Memory B cell (primary cell): ENCODE measurements at regions not wholly inside any gene's neighbourhood (a gene's known extent, or its start where the extent isn't known, plus 50 kb on each side); places are given as distances from the start of the nearest gene placed in this dataset.

Source experiments
- ATAC-seq: fragments of 150-1000 bp; cut with Tn5 transposase; 2 replicates; pipeline ENCODE4 v1.10.0; 2021; ENCODE audit warnings: low read depth, mild to moderate bottlenecking, moderate library complexity
- DNase-seq, 2 donors: peaks; one replicate each; pipeline ENCODE4 v3.0.0; 2022; ENCODE audit warnings: low spot score in 2 of 2
- H3K27ac Mint-ChIP-seq: one replicate; pipeline ENCODE4 v1.8.0; 2022; ENCODE audit warnings: mild to moderate bottlenecking, moderate library complexity, mixed read lengths
- H3K27me3 Mint-ChIP-seq: one replicate; pipeline ENCODE4 v1.8.0; 2022; ENCODE audit warnings: mixed read lengths
- H3K36me3 Mint-ChIP-seq: one replicate; pipeline ENCODE4 v1.8.0; 2022; ENCODE audit warnings: mild to moderate bottlenecking, mixed read lengths
- H3K4me1 Mint-ChIP-seq: one replicate; pipeline ENCODE4 v1.8.0; 2022; ENCODE audit warnings: mixed read lengths
- H3K4me3 Mint-ChIP-seq: one replicate; pipeline ENCODE4 v1.8.0; 2022; ENCODE audit warnings: mild to moderate bottlenecking, moderate library complexity, mixed read lengths
- H3K9me3 Mint-ChIP-seq: one replicate; pipeline ENCODE4 v1.8.0; 2022; ENCODE audit warnings: mixed read lengths

- Mint-ChIP-seq H3K27ac (no peak overlapping the region), H3K9me3 (peaks cover 2% of the 10 kb centered on the region), H3K4me1 (no peaks in the 10 kb centered on the region), H3K27me3 (no peaks in the 10 kb centered on the region), H3K36me3 (no peaks in the 10 kb centered on the region), H3K4me3 (no peak overlapping the region)
- ATAC-seq = no peak
- DNase-seq = no peak
These were observed 1379.8 kb downstream of the MAT2B start for GRCh38 chr5:164885179-164885578.

GRCh38 chr5:164893071-164893470 lies 1387.7 kb downstream of the MAT2B start:
- DNase-seq (no peak), ATAC-seq (no peak)
- no peak overlapping the region for H3K27ac Mint-ChIP-seq
- no peaks in the 10 kb centered on the region for H3K27me3 Mint-ChIP-seq
- H3K4me3 Mint-ChIP-seq = no peak overlapping the region
- no peaks in the 10 kb centered on the region for H3K36me3 Mint-ChIP-seq
- H3K4me1 Mint-ChIP-seq = no peaks in the 10 kb centered on the region
- H3K9me3 Mint-ChIP-seq = peaks cover 2% of the 10 kb centered on the region

DNA sequence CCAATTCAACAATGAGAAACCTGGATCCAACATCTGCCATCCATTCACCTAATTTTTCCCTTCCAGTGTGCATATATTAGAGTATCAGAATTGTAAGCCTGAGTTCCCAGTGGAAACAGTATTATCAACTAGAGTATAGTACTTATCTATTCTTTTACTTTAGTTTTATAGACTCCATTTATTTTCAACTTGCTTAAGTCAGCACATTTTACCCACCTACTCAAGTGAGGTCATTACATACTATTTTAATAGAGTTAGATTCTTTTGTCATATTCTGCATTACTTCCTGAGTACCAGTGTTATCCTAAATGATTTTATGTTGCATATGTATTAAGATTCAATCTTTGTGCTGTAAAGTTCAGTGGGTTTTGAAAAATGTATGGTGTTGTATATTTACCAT lies 1393.3 kb downstream of the MAT2B start:
- ATAC-seq = no peak

DNA sequence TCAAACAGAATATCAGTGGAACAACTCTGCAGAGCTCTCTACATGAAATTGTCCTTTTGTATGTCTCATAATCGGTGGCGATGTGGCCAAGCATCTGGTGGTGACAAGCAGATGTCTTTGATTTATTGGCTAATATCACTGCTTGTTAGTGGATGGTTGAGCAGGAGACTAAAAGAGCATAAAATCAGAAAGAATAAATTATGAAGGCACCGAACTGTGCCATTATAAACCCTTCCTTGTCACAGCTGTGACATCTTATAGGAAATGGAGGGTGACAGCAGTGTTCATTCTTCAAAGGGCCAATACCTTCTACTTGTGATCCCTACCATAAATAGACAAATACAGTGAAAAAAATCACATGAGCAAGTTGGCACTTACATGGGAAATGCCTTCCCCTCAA lies 1404.3 kb downstream of the MAT2B start:
- Mint-ChIP-seq H3K4me3 (no peak overlapping the region), H3K4me1 (no peaks in the 10 kb centered on the region), H3K27ac (no peak overlapping the region), H3K36me3 (no peaks in the 10 kb centered on the region), H3K27me3 (no peaks in the 10 kb centered on the region), H3K9me3 (peaks cover 2% of the 10 kb centered on the region)
- DNase-seq = no peak
- no peak for ATAC-seq

More for the DNA sequence above, 1393.3 kb downstream of the MAT2B start:
- no peaks in the 10 kb centered on the region for H3K27me3 Mint-ChIP-seq
- no peaks in the 10 kb centered on the region for H3K9me3 Mint-ChIP-seq
- no peaks in the 10 kb centered on the region for H3K36me3 Mint-ChIP-seq
- no peak overlapping the region for H3K27ac Mint-ChIP-seq
- no peak overlapping the region for H3K4me3 Mint-ChIP-seq
- no peaks in the 10 kb centered on the region for H3K4me1 Mint-ChIP-seq
- DNase-seq = no peak

DNA sequence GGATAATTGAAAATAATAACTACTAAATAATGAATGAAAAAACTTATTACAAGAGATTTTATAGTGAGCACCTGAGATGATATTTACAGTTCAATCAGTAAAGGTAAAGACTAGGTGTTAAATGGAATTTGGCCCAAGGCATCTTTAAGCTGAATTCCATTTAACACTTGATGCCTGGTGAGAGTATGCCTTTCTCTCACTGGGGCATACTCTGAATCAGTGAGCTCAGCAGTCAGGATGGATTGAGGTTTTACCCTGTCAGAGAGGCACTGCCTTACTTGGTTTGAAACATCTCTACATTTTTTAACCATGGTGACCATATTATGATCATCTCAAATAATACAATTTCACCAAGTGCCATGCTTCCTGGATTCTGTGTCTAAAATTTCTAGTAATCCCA lies 1416.3 kb downstream of the MAT2B start:
- Mint-ChIP-seq H3K27ac (no peak overlapping the region), H3K4me3 (no peak overlapping the region), H3K36me3 (no peaks in the 10 kb centered on the region), H3K4me1 (no peaks in the 10 kb centered on the region), H3K9me3 (peaks cover 17% of the 10 kb centered on the region), H3K27me3 (no peaks in the 10 kb centered on the region)
- ATAC-seq (no peak), DNase-seq (no peak)

DNA sequence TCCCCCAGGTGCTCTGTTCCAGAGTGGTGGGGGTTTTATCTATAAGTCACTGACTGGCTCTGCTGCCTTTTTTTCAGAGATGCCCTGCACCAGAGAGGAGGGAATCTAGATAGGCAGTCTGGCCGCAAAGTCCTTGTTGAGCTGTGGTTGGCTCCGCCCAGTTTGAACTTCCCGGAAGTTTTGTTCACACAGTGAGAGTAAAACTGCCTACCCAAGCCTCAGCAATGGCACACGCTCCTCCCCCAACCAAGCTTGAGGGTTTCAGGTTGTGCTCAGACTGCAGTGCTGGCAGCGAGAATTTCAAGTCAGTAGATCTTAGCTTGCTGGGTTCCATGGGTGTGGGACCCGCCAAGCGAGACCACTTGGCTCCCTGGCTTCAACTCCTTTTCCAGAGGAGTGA lies 1428.6 kb downstream of the MAT2B start:
- Mint-ChIP-seq H3K4me3 (no peak overlapping the region), H3K9me3 (peaks cover 14% of the 10 kb centered on the region), H3K27ac (no peak overlapping the region), H3K4me1 (no peaks in the 10 kb centered on the region), H3K27me3 (no peaks in the 10 kb centered on the region), H3K36me3 (no peaks in the 10 kb centered on the region)
- DNase-seq (no peak), ATAC-seq (no peak)

GRCh38 chr5:164934561-164934960 lies 1429.1 kb downstream of the MAT2B start:
- no peak for ATAC-seq
- no peak overlapping the region for H3K4me3 Mint-ChIP-seq
- H3K9me3 Mint-ChIP-seq = peaks cover 14% of the 10 kb centered on the region
- no peaks in the 10 kb centered on the region for H3K4me1 Mint-ChIP-seq
- no peaks in the 10 kb centered on the region for H3K27me3 Mint-ChIP-seq
- no peak for DNase-seq
- no peak overlapping the region for H3K27ac Mint-ChIP-seq
- no peaks in the 10 kb centered on the region for H3K36me3 Mint-ChIP-seq

DNA sequence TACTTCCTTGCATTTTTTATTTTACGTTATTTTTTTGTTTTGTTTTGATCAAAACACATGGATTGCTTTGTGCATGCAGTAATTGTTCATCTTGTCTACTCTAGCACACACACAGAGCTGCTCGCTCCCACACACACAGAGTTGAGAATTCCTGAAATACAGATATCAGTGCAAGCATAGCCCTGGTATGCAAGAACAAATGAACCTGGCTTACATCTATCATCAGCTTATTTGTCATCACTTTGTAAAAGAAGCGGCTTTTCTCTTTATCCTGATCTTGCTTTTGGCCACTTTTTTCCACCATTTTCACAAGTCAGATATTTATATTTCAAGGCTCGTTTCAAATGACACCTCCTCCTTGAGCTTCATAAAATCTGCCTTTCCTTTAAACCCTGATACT lies 1435.7 kb downstream of the MAT2B start:
- ATAC-seq = no peak
- no peak overlapping the region for H3K4me3 Mint-ChIP-seq
- H3K36me3 Mint-ChIP-seq = no peaks in the 10 kb centered on the region
- peaks cover 8% of the 10 kb centered on the region for H3K9me3 Mint-ChIP-seq
- no peaks in the 10 kb centered on the region for H3K4me1 Mint-ChIP-seq
- no peaks in the 10 kb centered on the region for H3K27me3 Mint-ChIP-seq
- DNase-seq = no peak
- no peak overlapping the region for H3K27ac Mint-ChIP-seq

- Mint-ChIP-seq H3K27me3 (no peaks in the 10 kb centered on the region), H3K27ac (no peak overlapping the region), H3K4me3 (no peak overlapping the region)
These were observed 1445.5 kb downstream of the MAT2B start for GRCh38 chr5:164950927-164951326.

GRCh38 chr5:164951570-164951969 lies 1446.2 kb downstream of the MAT2B start:
- ATAC-seq (no peak), DNase-seq (no peak)
- Mint-ChIP-seq H3K4me1 (no peaks in the 10 kb centered on the region), H3K27ac (no peak overlapping the region), H3K4me3 (no peak overlapping the region), H3K27me3 (no peaks in the 10 kb centered on the region), H3K36me3 (no peaks in the 10 kb centered on the region), H3K9me3 (peaks cover 3% of the 10 kb centered on the region)

More at GRCh38 chr5:164950927-164951326, 1445.5 kb downstream of the MAT2B start:
- Mint-ChIP-seq H3K9me3 (peaks cover 3% of the 10 kb centered on the region), H3K36me3 (no peaks in the 10 kb centered on the region), H3K4me1 (no peaks in the 10 kb centered on the region)
- no peak for DNase-seq
- no peak for ATAC-seq

DNA sequence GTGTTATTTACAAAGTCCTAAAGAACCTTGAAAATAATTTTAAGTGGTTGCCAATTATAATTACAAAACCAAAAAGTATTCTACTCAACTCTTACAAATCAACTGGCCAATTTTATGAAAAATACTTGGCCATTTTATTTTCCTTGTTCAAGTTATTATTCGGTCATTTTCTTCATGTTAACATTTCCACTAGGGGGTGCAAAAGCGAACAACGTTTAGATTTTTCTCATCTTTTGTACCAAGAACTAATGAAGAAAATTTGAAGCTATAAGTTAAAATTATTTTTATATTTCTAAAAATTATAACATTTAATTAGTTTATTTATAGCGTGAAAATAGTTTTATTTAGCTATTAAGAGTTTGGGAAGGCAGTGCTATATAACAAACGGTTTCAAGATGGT lies 1453.3 kb downstream of the MAT2B start:
- DNase-seq = no peak
- Mint-ChIP-seq H3K27ac (no peak overlapping the region), H3K9me3 (peaks cover 3% of the 10 kb centered on the region), H3K4me1 (no peaks in the 10 kb centered on the region), H3K4me3 (no peak overlapping the region), H3K36me3 (no peaks in the 10 kb centered on the region), H3K27me3 (no peaks in the 10 kb centered on the region)
- no peak for ATAC-seq

GRCh38 chr5:164959761-164960160 lies 1454.3 kb downstream of the MAT2B start:
- ATAC-seq (no peak), DNase-seq (no peak)
- no peak overlapping the region for H3K4me3 Mint-ChIP-seq
- no peaks in the 10 kb centered on the region for H3K4me1 Mint-ChIP-seq
- peaks cover 2% of the 10 kb centered on the region for H3K9me3 Mint-ChIP-seq
- H3K27me3 Mint-ChIP-seq = no peaks in the 10 kb centered on the region
- H3K27ac Mint-ChIP-seq = no peak overlapping the region
- no peaks in the 10 kb centered on the region for H3K36me3 Mint-ChIP-seq

DNA sequence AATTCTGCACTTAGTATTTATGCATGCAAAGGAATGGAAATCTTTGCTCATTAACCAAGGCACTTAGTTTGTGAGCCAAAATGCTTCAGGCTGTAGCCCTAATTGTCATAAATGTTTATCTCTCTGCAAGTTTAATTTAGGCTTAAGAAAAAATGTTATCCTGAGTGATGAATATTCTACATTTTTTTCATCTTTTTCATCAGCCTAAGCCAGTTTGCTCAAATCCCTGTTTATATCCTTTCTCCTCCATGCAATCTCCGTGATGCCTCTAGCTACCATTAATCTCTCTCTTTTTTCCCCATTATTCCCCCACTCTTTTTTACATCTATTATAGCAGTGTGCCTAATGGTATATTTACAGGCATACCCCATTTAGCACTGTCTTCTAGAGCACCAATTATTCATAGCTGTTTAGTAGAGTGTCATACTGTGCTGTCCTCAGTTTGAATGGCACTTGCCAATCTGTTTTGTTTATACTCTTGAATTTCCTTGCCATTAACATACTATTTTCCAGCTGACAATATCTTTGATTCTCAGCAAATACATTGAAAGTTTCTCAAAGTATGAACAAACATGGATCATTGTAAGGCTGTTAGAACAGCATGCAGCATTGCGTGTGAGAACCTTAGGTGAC lies 1457.0 kb downstream of the MAT2B start:
- H3K4me3 Mint-ChIP-seq = no peak overlapping the region
- no peaks in the 10 kb centered on the region for H3K36me3 Mint-ChIP-seq
- DNase-seq = no peak
- H3K27me3 Mint-ChIP-seq = no peaks in the 10 kb centered on the region
- no peak overlapping the region for H3K27ac Mint-ChIP-seq
- no peaks in the 10 kb centered on the region for H3K4me1 Mint-ChIP-seq
- no peak for ATAC-seq
- H3K9me3 Mint-ChIP-seq = peaks cover 2% of the 10 kb centered on the region

DNA sequence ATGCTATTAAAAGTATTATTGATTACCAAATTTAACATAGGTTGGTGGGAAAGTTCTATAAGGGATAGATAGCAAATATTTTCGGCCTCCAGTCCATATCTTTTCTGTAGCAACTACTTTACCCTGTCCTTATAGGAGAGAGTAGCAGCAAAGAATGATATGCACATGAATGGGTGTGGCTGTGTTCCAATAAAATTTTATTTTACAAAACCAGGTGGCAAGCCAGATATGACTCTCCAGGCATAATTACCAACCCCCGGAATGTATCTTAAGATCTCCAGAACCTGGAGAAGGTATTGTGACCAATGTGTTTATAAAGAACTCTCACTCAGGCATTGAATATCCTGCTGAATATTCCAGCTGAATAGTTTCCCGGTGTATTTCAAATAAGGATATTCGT lies 1461.2 kb downstream of the MAT2B start:
- Mint-ChIP-seq H3K36me3 (no peaks in the 10 kb centered on the region), H3K4me3 (no peak overlapping the region), H3K27ac (no peak overlapping the region), H3K4me1 (no peaks in the 10 kb centered on the region), H3K9me3 (no peaks in the 10 kb centered on the region), H3K27me3 (no peaks in the 10 kb centered on the region)
- DNase-seq (no peak), ATAC-seq (no peak)

DNA sequence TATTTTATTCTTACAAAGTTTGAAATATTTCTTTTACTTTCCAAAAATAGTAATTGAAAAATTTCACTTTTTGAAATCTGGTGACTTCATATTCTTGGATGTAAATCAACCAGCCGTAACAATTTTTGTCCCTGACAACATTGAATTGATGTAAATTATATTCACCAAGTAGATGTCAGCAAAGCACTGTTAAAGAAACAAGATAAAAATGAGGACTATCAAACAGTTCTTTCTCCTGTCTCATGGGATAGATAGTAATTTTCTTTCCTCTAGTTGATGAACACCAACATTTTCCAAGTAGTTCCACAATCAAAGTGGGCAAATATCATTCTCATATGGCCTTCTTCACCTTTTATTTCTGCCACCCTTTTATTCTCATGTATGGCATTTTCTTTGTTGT lies 1461.9 kb downstream of the MAT2B start:
- H3K27ac Mint-ChIP-seq = no peak overlapping the region
- no peaks in the 10 kb centered on the region for H3K4me1 Mint-ChIP-seq
- ATAC-seq (no peak), DNase-seq (no peak)
- no peaks in the 10 kb centered on the region for H3K36me3 Mint-ChIP-seq
- no peaks in the 10 kb centered on the region for H3K27me3 Mint-ChIP-seq
- H3K9me3 Mint-ChIP-seq = no peaks in the 10 kb centered on the region
- no peak overlapping the region for H3K4me3 Mint-ChIP-seq
